IPS-15b (cell line): ENCODE measurements at regions not wholly inside any gene's neighbourhood (a gene's known extent, or its start where the extent isn't known, plus 50 kb on each side); places are given as distances from the start of the nearest gene placed in this dataset.

Experiments
- H3K27me3 ChIP-seq: one replicate; pipeline ENCODE4 v1.6.1; 2013; ENCODE audit warnings: low read length; ENCODE audit not compliant: control insufficient read depth, insufficient read depth
- H3K36me3 ChIP-seq: one replicate; pipeline ENCODE4 v1.6.1; 2013; ENCODE audit warnings: low read length; ENCODE audit not compliant: control insufficient read depth, insufficient read depth
- H3K4me1 ChIP-seq: one replicate; pipeline ENCODE4 v1.6.1; 2013; ENCODE audit warnings: mild to moderate bottlenecking, low read length; ENCODE audit not compliant: control insufficient read depth, insufficient read depth
- H3K4me3 ChIP-seq: one replicate; pipeline ENCODE4 v1.5.1; 2013; ENCODE audit warnings: low read depth, low read length
- H3K9ac ChIP-seq: one replicate; pipeline ENCODE4 v1.6.1; 2013; ENCODE audit warnings: low read depth, mild to moderate bottlenecking, low read length
- H3K9me3 ChIP-seq: one replicate; pipeline ENCODE4 v1.6.1; 2013; ENCODE audit warnings: mild to moderate bottlenecking, low read length; ENCODE audit not compliant: control insufficient read depth, insufficient read depth

GRCh38 chr16:9463461-9463860, 372.0 kb downstream of the HAPSTR1 start:
- Histone ChIP-seq H3K27me3 (no peaks in the 10 kb centered on the region), H3K36me3 (no peaks in the 10 kb centered on the region), H3K4me3 (no peak overlapping the region), H3K9me3 (no peaks in the 10 kb centered on the region), H3K4me1 (no peaks in the 10 kb centered on the region), H3K9ac (no peak overlapping the region)

- Histone ChIP-seq H3K27me3 (no peaks in the 10 kb centered on the region), H3K9ac (no peak overlapping the region), H3K4me3 (no peak overlapping the region), H3K36me3 (no peaks in the 10 kb centered on the region), H3K9me3 (no peaks in the 10 kb centered on the region), H3K4me1 (no peaks in the 10 kb centered on the region)
Observed at GRCh38 chr16:9465161-9465560, 373.7 kb downstream of the HAPSTR1 start.

GRCh38 chr16:9469512-9469911, 378.1 kb downstream of the HAPSTR1 start:
- Histone ChIP-seq H3K4me3 (no peak overlapping the region), H3K36me3 (no peaks in the 10 kb centered on the region), H3K4me1 (no peaks in the 10 kb centered on the region), H3K27me3 (no peaks in the 10 kb centered on the region), H3K9me3 (no peaks in the 10 kb centered on the region), H3K9ac (no peak overlapping the region)

- H3K27me3 ChIP-seq, result no peaks in the 10 kb centered on the region
- no peaks in the 10 kb centered on the region for H3K4me1 ChIP-seq
- H3K9ac ChIP-seq, result no peak overlapping the region
- no peaks in the 10 kb centered on the region for H3K9me3 ChIP-seq
- no peaks in the 10 kb centered on the region for H3K36me3 ChIP-seq
- no peak overlapping the region for H3K4me3 ChIP-seq
Observed at GRCh38 chr16:9476744-9477143, 385.3 kb downstream of the HAPSTR1 start.

- no peaks in the 10 kb centered on the region for H3K36me3 ChIP-seq
- no peaks in the 10 kb centered on the region for H3K27me3 ChIP-seq
- no peak overlapping the region for H3K4me3 ChIP-seq
Observed at GRCh38 chr16:9479008-9479407, 387.6 kb downstream of the HAPSTR1 start.

GRCh38 chr16:9480503-9480902, 389.1 kb downstream of the HAPSTR1 start:
- H3K36me3 ChIP-seq, result no peaks in the 10 kb centered on the region
- H3K4me3 ChIP-seq, result no peak overlapping the region
- no peak overlapping the region for H3K9ac ChIP-seq
- H3K4me1 ChIP-seq, result no peaks in the 10 kb centered on the region
- no peaks in the 10 kb centered on the region for H3K9me3 ChIP-seq
- H3K27me3 ChIP-seq, result no peaks in the 10 kb centered on the region

More at GRCh38 chr16:9479008-9479407, 387.6 kb downstream of the HAPSTR1 start:
- H3K9me3 ChIP-seq, result no peaks in the 10 kb centered on the region
- H3K9ac ChIP-seq, result no peak overlapping the region
- H3K4me1 ChIP-seq, result no peaks in the 10 kb centered on the region

- Histone ChIP-seq H3K4me3 (no peak overlapping the region), H3K36me3 (no peaks in the 10 kb centered on the region), H3K9me3 (no peaks in the 10 kb centered on the region), H3K4me1 (no peaks in the 10 kb centered on the region), H3K27me3 (no peaks in the 10 kb centered on the region), H3K9ac (no peak overlapping the region)
Observed at GRCh38 chr16:9481747-9482730, 390.6 kb downstream of the HAPSTR1 start.

GRCh38 chr16:9484426-9484825, 393.0 kb downstream of the HAPSTR1 start:
- Histone ChIP-seq H3K27me3 (no peaks in the 10 kb centered on the region), H3K4me3 (no peak overlapping the region), H3K36me3 (no peaks in the 10 kb centered on the region), H3K4me1 (no peaks in the 10 kb centered on the region), H3K9ac (no peak overlapping the region), H3K9me3 (no peaks in the 10 kb centered on the region)

- Histone ChIP-seq H3K4me1 (no peaks in the 10 kb centered on the region), H3K36me3 (no peaks in the 10 kb centered on the region), H3K4me3 (no peak overlapping the region), H3K27me3 (no peaks in the 10 kb centered on the region), H3K9ac (no peak overlapping the region), H3K9me3 (no peaks in the 10 kb centered on the region)
Observed at GRCh38 chr16:9484881-9485280, 393.4 kb downstream of the HAPSTR1 start.

GRCh38 chr16:9489835-9490467, 398.5 kb downstream of the HAPSTR1 start:
- no peaks in the 10 kb centered on the region for H3K36me3 ChIP-seq
- H3K4me1 ChIP-seq, result peaks cover 3% of the 10 kb centered on the region
- no peak overlapping the region for H3K4me3 ChIP-seq
- peaks cover 2% of the 10 kb centered on the region for H3K27me3 ChIP-seq
- H3K9me3 ChIP-seq, result no peaks in the 10 kb centered on the region
- H3K9ac ChIP-seq, result no peak overlapping the region

GRCh38 chr16:9495824-9496223, 404.4 kb downstream of the HAPSTR1 start:
- Histone ChIP-seq H3K36me3 (no peaks in the 10 kb centered on the region), H3K4me3 (no peak overlapping the region), H3K9me3 (no peaks in the 10 kb centered on the region), H3K27me3 (peaks cover 2% of the 10 kb centered on the region), H3K9ac (no peak overlapping the region), H3K4me1 (peaks cover 4% of the 10 kb centered on the region)

GRCh38 chr16:9497750-9498149, 406.3 kb downstream of the HAPSTR1 start:
- Histone ChIP-seq H3K27me3 (no peaks in the 10 kb centered on the region), H3K36me3 (no peaks in the 10 kb centered on the region), H3K4me3 (no peak overlapping the region), H3K9me3 (no peaks in the 10 kb centered on the region), H3K9ac (no peak overlapping the region), H3K4me1 (peaks cover 4% of the 10 kb centered on the region)
